Progenitor cell of endocrine pancreas (in vitro differentiated cells): ENCODE measurements at regions not wholly inside any gene's neighbourhood (a gene's known extent, or its start where the extent isn't known, plus 50 kb on each side); places are given as distances from the start of the nearest gene placed in this dataset.
"Not testable (repeated sequence)": the region's sequence is repeated elsewhere in the genome, so short reads cannot be mapped to it uniquely, and the experiment has no call there.

ENCODE experiments used
- DNase-seq: peaks from one replicate; pipeline ENCODE4 v3.0.0; 2021; ENCODE audit warnings: low spot score; ENCODE audit not compliant: unreplicated experiment
- H3K27ac Mint-ChIP-seq: 2 replicates; pipeline ENCODE4 v1.8.0; 2021; ENCODE audit warnings: mild to moderate bottlenecking, moderate library complexity, mixed read lengths
- H3K27me3 Mint-ChIP-seq: 2 replicates; pipeline ENCODE4 v1.8.0; 2021; ENCODE audit warnings: mixed read lengths
- H3K36me3 Mint-ChIP-seq: 2 replicates; pipeline ENCODE4 v1.8.0; 2022; ENCODE audit warnings: mixed read lengths; ENCODE audit not compliant: insufficient read depth
- H3K4me1 Mint-ChIP-seq: 2 replicates; pipeline ENCODE4 v1.8.0; 2021; ENCODE audit warnings: low read depth, mixed read lengths
- H3K4me3 Mint-ChIP-seq: 2 replicates; pipeline ENCODE4 v1.8.0; 2021; ENCODE audit warnings: low read depth, mild to moderate bottlenecking, moderate library complexity, mixed read lengths
- H3K9me3 Mint-ChIP-seq: 2 replicates; pipeline ENCODE4 v1.8.0; 2021; ENCODE audit warnings: low read depth, mixed read lengths
- CTCF ChIP-seq: fragments of 200-600 bp; sonication (generic); IDR thresholded peaks from one replicate; pipeline ENCODE4 v1.5.0; 2021; ENCODE audit warnings: antibody characterized with exemption, mild to moderate bottlenecking; ENCODE audit not compliant: unreplicated experiment

GRCh38 chr11:110856996-110857812 lies 145.0 kb upstream of the ARHGAP20 start:
- no peak for DNase-seq
- TF ChIP-seq CTCF, result no peak
- H3K27me3 Mint-ChIP-seq, result peaks cover 3% of the 10 kb centered on the region
- peaks cover 11% of the 10 kb centered on the region for H3K4me1 Mint-ChIP-seq
- no peak overlapping the region for H3K4me3 Mint-ChIP-seq
- H3K9me3 Mint-ChIP-seq, result no peaks in the 10 kb centered on the region
- no peak overlapping the region for H3K27ac Mint-ChIP-seq
- no peaks in the 10 kb centered on the region for H3K36me3 Mint-ChIP-seq

DNA sequence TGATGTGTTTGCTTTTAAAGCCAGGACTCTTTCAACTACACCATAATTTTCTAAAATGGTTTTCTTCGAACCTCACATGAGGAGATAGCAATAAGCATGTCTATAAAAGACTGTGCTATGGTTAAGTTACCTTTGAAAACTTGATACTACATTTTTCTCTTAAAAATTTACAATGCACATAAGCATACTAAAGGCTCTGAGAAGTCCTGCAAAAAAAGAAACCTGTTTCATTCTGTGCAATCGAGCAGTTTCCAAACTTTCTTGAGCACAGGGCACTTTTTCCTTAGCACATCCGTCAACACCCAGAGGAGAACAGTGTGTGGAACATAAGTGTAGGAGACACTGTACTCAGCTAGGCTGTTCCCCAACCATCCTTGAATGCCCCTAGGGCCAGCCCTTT lies 144.1 kb upstream of the ARHGAP20 start:
- no peaks in the 10 kb centered on the region for H3K9me3 Mint-ChIP-seq
- no peak overlapping the region for H3K4me3 Mint-ChIP-seq
- H3K4me1 Mint-ChIP-seq, result peaks cover 6% of the 10 kb centered on the region
- no peak for TF ChIP-seq CTCF
- H3K27ac Mint-ChIP-seq, result no peak overlapping the region
- no peak for DNase-seq
- H3K36me3 Mint-ChIP-seq, result no peaks in the 10 kb centered on the region
- H3K27me3 Mint-ChIP-seq, result peaks cover 3% of the 10 kb centered on the region

- Mint-ChIP-seq H3K4me1 (peaks cover 9% of the 10 kb centered on the region), H3K4me3 (no peak overlapping the region), H3K36me3 (no peaks in the 10 kb centered on the region), H3K27ac (no peak overlapping the region), H3K9me3 (no peaks in the 10 kb centered on the region), H3K27me3 (peaks cover 3% of the 10 kb centered on the region)
- TF ChIP-seq CTCF, result no peak
- DNase-seq, result no peak
These were observed 143.0 kb upstream of the ARHGAP20 start for GRCh38 chr11:110855191-110855590.

DNA sequence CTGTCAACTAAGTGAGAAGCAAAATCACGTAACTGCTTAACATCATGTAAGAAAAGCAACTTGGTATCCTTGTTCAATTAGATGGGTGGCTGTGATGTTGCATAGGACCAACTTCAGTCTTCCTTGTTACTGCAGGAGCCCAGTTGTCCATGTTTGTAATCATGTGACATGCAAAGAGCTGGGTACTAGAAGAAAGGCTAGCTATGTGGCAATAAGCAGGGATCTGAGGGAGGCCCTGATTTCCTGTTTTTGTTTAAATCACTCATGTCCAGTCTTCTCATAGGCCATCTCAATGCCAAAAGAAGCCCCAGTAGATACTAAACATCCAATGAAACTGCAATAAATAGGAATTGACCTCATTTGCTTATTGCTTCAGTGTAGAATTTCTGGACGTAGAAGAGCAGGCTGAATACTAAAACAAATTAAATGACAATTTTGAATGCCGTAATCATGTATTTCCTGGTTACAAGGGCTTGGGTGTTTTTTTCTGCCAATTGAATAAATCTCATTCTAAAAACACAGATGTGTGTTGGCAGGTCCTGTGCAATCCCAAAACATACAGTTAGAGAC lies 140.8 kb upstream of the ARHGAP20 start:
- no peak overlapping the region for H3K27ac Mint-ChIP-seq
- peaks cover 8% of the 10 kb centered on the region for H3K4me1 Mint-ChIP-seq
- no peaks in the 10 kb centered on the region for H3K36me3 Mint-ChIP-seq
- H3K4me3 Mint-ChIP-seq, result no peak overlapping the region
- peaks cover 3% of the 10 kb centered on the region for H3K27me3 Mint-ChIP-seq
- no peaks in the 10 kb centered on the region for H3K9me3 Mint-ChIP-seq
- no peak for TF ChIP-seq CTCF
- DNase-seq, result no peak

DNA sequence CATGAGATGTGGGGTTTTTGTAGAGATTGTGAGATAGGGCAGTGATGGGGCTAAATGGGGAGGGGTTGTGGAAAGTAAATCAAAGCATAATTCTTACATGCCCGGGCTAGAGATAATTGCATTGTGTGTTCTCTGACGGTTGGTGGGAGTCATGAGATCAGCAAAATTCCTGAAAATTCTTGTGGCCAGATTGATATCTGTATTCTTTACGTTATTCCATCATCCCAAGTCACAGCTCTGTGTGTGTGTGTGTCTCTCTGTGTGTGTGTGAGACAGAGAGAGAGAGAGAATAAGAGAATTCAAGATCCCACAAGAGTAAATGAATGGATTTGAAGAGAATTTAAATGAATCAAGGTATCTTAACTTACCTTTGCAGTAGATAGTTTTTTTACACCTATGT lies 138.6 kb upstream of the ARHGAP20 start:
- H3K27me3 Mint-ChIP-seq, result peaks cover 3% of the 10 kb centered on the region
- H3K36me3 Mint-ChIP-seq, result no peaks in the 10 kb centered on the region
- peaks cover 3% of the 10 kb centered on the region for H3K9me3 Mint-ChIP-seq
- peaks cover 8% of the 10 kb centered on the region for H3K4me1 Mint-ChIP-seq
- H3K4me3 Mint-ChIP-seq, result no peak overlapping the region
- DNase-seq, result no peak
- H3K27ac Mint-ChIP-seq, result no peak overlapping the region
- TF ChIP-seq CTCF, result no peak

GRCh38 chr11:110843053-110843452 lies 130.8 kb upstream of the ARHGAP20 start:
- not testable (repeated sequence) for H3K27me3 Mint-ChIP-seq, H3K36me3 Mint-ChIP-seq, H3K27ac Mint-ChIP-seq, DNase-seq, H3K4me1 Mint-ChIP-seq, H3K4me3 Mint-ChIP-seq
- H3K9me3 Mint-ChIP-seq, result peaks cover 10% of the 10 kb centered on the region
